PC-3 (cell line): ENCODE measurements at regions not wholly inside any gene's neighbourhood (a gene's known extent, or its start where the extent isn't known, plus 50 kb on each side); places are given as distances from the start of the nearest gene placed in this dataset.

Experiments
- CTCF ChIP-seq: fragments of 300-600 bp; sonication (generic); conservative IDR thresholded peaks from 2 replicates; pipeline ENCODE4 v1.5.1; 2017; ENCODE audit warnings: antibody characterized with exemption, low read depth, mild to moderate bottlenecking, low read length
- EZH2 ChIP-seq: fragments of 300-600 bp; sonication (generic); IDR thresholded peaks from one replicate; pipeline ENCODE4 v1.6.1; 2017; ENCODE audit warnings: antibody characterized with exemption, mild to moderate bottlenecking, low read length; ENCODE audit not compliant: unreplicated experiment
- EZH2phosphoT487 ChIP-seq: fragments of 300-600 bp; sonication (generic); IDR thresholded peaks from 2 replicates; pipeline ENCODE4 v1.6.1; 2018; ENCODE audit warnings: mild to moderate bottlenecking, antibody characterized with exemption, low read length, borderline replicate concordance

GRCh38 chr7:13751766-13752165, 237.7 kb downstream of the ETV1 start:
- TF ChIP-seq CTCF: no peak
- TF ChIP-seq EZH2: no peak
- no peak for TF ChIP-seq EZH2phosphoT487
